ENCODE measurements at regions not wholly inside any gene's neighbourhood (a gene's known extent, or its start where the extent isn't known, plus 50 kb on each side); places are given as distances from the start of the nearest gene placed in this dataset.

DNA sequence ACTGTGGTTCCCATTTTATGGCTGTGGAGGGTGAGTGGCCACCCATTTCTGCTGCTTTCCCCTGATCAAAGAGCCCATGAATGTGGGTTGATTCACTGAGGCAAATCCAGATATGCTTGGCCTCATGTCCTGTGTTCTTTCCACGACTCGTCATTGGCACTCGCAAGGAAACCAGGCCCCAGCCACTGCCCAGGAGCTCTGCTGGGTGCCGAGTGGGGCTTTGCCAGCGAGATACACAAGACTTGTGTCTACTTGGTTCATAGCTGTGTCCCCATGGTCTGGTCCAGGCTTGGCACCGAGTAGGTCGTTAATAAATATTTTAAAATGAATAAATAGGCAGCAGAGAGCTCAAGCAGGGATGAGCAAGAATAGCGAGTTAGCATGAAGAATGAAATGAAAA lies 1291.5 kb downstream of the TBC1D22A start:
- no peak overlapping the region for H3K4me3 ChIP-seq (ENCODE audit: low read length in 2 of 2)
- no peak overlapping the region for H3K9ac ChIP-seq (ENCODE audit: low read depth in 1 of 2, low read length in 2 of 2)
- no peaks in the 10 kb centered on the region for H3K36me3 ChIP-seq (ENCODE audit: control insufficient read depth in 2 of 2, insufficient read depth in 2 of 2, low read length in 2 of 2)
- no peaks in the 10 kb centered on the region for H3K9me3 ChIP-seq (ENCODE audit: control insufficient read depth in 2 of 2, low read length in 2 of 2)
- H3K4me1 ChIP-seq (ENCODE audit: control insufficient read depth in 2 of 2, insufficient read depth in 2 of 2, low read length in 2 of 2), result no peaks in the 10 kb centered on the region
- peaks cover 0 to 2% of the 10 kb centered on the region in 2 donors for H3K27me3 ChIP-seq (ENCODE audit: control insufficient read depth in 2 of 2, insufficient read depth in 2 of 2, low read length in 2 of 2)
- no peak overlapping the region for H3K27ac ChIP-seq (ENCODE audit: low read depth in 2 of 2, low read length in 2 of 2)

DNA sequence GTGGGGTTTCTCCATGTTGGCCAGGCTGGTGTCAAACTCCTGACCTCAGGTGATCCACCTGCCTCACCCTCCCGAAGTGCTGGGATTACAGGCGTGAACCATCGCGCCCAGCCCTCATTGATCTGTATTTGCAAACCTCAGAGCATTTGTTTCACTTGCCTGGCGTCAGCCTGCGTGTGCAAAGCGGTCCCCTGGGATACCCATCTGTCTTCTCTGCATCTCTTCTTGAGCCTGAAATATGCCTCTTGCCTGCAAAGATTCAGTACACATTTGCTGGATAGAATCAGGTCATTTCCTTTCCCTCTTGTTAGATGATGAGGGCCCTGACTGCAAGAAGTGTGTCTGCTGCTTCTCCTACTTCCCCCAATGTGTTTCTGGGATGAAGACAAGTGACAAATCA lies 1291.0 kb downstream of the TBC1D22A start:
- Histone ChIP-seq H3K9ac (ENCODE audit: low read depth in 1 of 2, low read length in 2 of 2) (no peak overlapping the region), H3K36me3 (ENCODE audit: control insufficient read depth in 2 of 2, insufficient read depth in 2 of 2, low read length in 2 of 2) (no peaks in the 10 kb centered on the region), H3K4me1 (ENCODE audit: control insufficient read depth in 2 of 2, insufficient read depth in 2 of 2, low read length in 2 of 2) (no peaks in the 10 kb centered on the region), H3K27me3 (ENCODE audit: control insufficient read depth in 2 of 2, insufficient read depth in 2 of 2, low read length in 2 of 2) (peaks cover 0 to 2% of the 10 kb centered on the region in 2 donors), H3K27ac (ENCODE audit: low read depth in 2 of 2, low read length in 2 of 2) (no peak overlapping the region), H3K4me3 (ENCODE audit: low read length in 2 of 2) (no peak overlapping the region), H3K9me3 (ENCODE audit: control insufficient read depth in 2 of 2, low read length in 2 of 2) (no peaks in the 10 kb centered on the region)

DNA sequence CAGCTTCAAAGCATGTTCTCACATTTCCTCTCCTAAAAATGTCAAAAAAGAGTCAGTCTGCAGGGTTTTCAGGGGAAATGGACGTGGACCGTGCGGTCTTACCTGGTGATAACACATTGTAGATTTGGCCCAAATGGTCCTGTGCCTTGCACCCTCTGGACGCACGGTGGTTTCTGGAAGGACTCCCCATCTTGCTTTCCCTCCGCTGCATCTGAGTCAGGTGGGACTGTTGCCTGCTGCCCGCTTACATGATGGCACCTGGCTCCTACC lies 1290.1 kb downstream of the TBC1D22A start:
- H3K27ac ChIP-seq (ENCODE audit: low read depth in 2 of 2, low read length in 2 of 2), result no peak overlapping the region
- no peak overlapping the region for H3K9ac ChIP-seq (ENCODE audit: low read depth in 1 of 2, low read length in 2 of 2)
- H3K27me3 ChIP-seq (ENCODE audit: control insufficient read depth in 2 of 2, insufficient read depth in 2 of 2, low read length in 2 of 2), result peaks cover 0 to 2% of the 10 kb centered on the region in 2 donors
- no peaks in the 10 kb centered on the region for H3K36me3 ChIP-seq (ENCODE audit: control insufficient read depth in 2 of 2, insufficient read depth in 2 of 2, low read length in 2 of 2)
- no peaks in the 10 kb centered on the region for H3K4me1 ChIP-seq (ENCODE audit: control insufficient read depth in 2 of 2, insufficient read depth in 2 of 2, low read length in 2 of 2)
- H3K4me3 ChIP-seq (ENCODE audit: low read length in 2 of 2), result no peak overlapping the region
- no peaks in the 10 kb centered on the region for H3K9me3 ChIP-seq (ENCODE audit: control insufficient read depth in 2 of 2, low read length in 2 of 2)

DNA sequence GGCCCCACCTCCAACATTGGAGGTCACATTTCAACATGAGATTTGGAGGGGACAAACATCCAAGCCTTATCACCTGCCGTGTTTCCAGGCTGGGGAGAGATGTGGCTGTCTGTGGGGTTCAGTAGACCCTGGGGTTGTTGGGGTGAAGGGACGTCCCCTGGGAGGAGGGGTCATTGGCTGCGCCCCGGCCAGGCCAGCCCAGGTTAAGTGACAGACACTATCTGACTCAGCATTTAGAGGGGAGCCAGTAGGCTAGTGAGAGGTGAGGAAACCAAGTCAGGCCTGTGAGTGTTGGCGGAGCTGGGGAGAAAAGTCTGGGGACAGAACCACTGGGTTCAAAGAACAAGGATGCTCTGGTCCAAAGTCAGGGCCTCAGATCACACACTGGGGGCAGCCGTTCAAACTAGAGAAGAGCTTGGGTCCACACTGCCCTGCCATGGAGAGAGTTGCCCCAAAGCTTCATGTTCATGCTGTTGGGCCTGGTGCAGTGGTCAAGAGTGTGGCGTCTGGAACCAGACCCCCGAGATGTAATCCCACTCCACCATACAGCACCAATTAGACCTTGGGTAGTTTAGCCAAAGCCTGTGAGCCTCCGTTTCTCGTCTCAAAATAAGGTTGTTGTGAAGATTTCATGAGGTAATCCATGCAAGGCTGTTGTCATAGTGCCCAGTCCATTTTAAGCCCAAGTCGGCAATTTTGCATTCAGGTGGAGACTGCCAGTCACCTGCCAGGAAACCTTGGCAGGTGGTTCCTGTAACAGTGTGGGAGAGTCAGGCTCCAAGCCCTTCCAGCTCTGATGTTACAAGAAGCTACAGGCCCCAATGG lies 1289.6 kb downstream of the TBC1D22A start:
- no peaks in the 10 kb centered on the region for H3K36me3 ChIP-seq (ENCODE audit: control insufficient read depth in 2 of 2, insufficient read depth in 2 of 2, low read length in 2 of 2)
- H3K9me3 ChIP-seq (ENCODE audit: control insufficient read depth in 2 of 2, low read length in 2 of 2), result no peaks in the 10 kb centered on the region
- no peak overlapping the region for H3K4me3 ChIP-seq (ENCODE audit: low read length in 2 of 2)
- peaks cover 0 to 2% of the 10 kb centered on the region in 2 donors for H3K27me3 ChIP-seq (ENCODE audit: control insufficient read depth in 2 of 2, insufficient read depth in 2 of 2, low read length in 2 of 2)
- no peak overlapping the region for H3K9ac ChIP-seq (ENCODE audit: low read depth in 1 of 2, low read length in 2 of 2)
- H3K27ac ChIP-seq (ENCODE audit: low read depth in 2 of 2, low read length in 2 of 2), result no peak overlapping the region
- no peaks in the 10 kb centered on the region for H3K4me1 ChIP-seq (ENCODE audit: control insufficient read depth in 2 of 2, insufficient read depth in 2 of 2, low read length in 2 of 2)

DNA sequence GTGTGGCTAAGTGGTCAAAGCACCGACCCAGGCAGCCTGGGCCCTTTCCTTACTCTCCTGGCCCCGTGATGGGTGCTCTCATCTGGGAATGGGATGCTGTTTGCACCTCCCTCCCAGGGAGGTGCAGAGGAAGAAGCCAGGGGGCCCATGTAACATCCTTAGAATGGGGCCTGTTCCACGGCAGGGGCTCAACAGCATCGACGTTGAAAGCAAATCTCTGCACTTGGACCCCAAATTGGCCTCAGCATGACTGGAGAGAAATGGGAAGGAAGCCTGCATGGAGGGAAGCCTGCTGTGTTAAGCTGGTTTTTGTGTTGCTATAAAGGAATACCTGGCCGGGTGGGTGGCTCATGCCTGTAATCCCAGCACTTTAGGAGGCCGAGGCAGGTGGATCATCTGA lies 1288.4 kb downstream of the TBC1D22A start:
- Histone ChIP-seq H3K27me3 (ENCODE audit: control insufficient read depth in 2 of 2, insufficient read depth in 2 of 2, low read length in 2 of 2) (peaks cover 0 to 1% of the 10 kb centered on the region in 2 donors), H3K4me3 (ENCODE audit: low read length in 2 of 2) (no peak overlapping the region), H3K4me1 (ENCODE audit: control insufficient read depth in 2 of 2, insufficient read depth in 2 of 2, low read length in 2 of 2) (no peaks in the 10 kb centered on the region)

DNA sequence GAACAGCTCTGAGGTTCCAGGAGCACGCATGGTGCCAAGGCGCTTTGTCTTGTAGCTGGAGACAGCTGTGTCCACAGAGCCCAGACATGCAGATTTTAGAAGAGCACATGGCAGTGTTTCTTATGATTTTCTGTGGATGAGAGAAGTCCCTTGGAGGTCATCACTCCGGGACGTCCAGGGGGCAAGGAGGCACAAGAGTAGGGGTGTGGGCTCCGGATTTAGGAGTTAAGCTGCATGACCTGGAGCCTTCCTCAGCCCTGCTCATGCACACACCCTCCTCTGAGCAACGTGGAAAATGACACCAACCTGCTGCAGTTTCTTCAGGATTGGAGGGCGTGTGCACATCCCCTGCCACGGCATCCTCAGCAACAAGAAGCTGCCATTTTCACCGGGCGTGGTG lies 1286.7 kb downstream of the TBC1D22A start:
- H3K27me3 ChIP-seq (ENCODE audit: control insufficient read depth in 2 of 2, insufficient read depth in 2 of 2, low read length in 2 of 2), result peaks cover 0 to 3% of the 10 kb centered on the region in 2 donors
- H3K4me3 ChIP-seq (ENCODE audit: low read length in 2 of 2), result no peak overlapping the region

More for the DNA sequence above, 1288.4 kb downstream of the TBC1D22A start:
- Histone ChIP-seq H3K9ac (ENCODE audit: low read depth in 1 of 2, low read length in 2 of 2) (no peak overlapping the region), H3K9me3 (ENCODE audit: control insufficient read depth in 2 of 2, low read length in 2 of 2) (no peaks in the 10 kb centered on the region), H3K27ac (ENCODE audit: low read depth in 2 of 2, low read length in 2 of 2) (no peak overlapping the region), H3K36me3 (ENCODE audit: control insufficient read depth in 2 of 2, insufficient read depth in 2 of 2, low read length in 2 of 2) (no peaks in the 10 kb centered on the region)

DNA sequence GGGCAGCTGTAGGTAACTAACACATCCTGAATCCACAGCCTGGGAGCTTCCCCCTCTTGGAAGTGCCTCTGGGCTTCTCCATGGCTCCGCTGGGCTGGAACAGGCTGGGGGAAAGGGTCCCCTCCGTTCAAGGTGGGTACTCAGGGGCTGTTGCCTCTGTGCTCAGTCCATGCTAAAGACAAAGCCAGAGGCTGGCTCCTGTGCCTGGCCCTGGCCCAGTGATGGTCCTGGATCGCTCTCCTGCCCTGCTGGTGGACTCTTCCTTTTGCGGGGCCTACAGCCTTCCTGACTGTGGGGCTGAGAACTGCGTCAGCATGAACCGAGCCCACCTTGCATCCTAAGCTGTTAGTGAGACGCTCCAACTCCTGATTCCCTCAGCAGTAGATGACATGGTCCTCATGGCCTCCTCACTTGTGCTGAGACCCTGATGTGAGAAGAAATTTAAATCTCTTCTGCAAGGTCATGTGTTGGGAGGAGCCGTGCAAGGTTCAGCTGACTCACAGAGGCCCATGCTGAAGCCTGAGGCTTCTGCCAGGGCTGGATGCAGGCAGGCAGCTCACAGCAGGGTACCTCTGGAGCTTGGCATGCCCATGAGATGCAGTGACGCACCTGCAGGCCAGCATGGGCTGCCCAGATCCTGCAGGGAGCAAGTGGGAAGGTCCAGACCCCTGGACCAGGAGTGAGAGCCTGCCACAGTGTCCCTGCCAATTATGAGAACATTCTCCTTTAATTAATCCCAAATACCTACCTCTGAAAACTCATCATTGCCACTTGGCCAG lies 1285.5 kb downstream of the TBC1D22A start:
- Histone ChIP-seq H3K27ac (ENCODE audit: low read depth in 2 of 2, low read length in 2 of 2) (no peak overlapping the region), H3K9me3 (ENCODE audit: control insufficient read depth in 2 of 2, low read length in 2 of 2) (no peaks in the 10 kb centered on the region), H3K4me1 (ENCODE audit: control insufficient read depth in 2 of 2, insufficient read depth in 2 of 2, low read length in 2 of 2) (no peaks in the 10 kb centered on the region), H3K4me3 (ENCODE audit: low read length in 2 of 2) (no peak overlapping the region), H3K36me3 (ENCODE audit: control insufficient read depth in 2 of 2, insufficient read depth in 2 of 2, low read length in 2 of 2) (no peaks in the 10 kb centered on the region), H3K9ac (ENCODE audit: low read depth in 1 of 2, low read length in 2 of 2) (no peak overlapping the region), H3K27me3 (ENCODE audit: control insufficient read depth in 2 of 2, insufficient read depth in 2 of 2, low read length in 2 of 2) (peaks cover 0 to 3% of the 10 kb centered on the region in 2 donors)

More for the DNA sequence above, 1286.7 kb downstream of the TBC1D22A start:
- no peaks in the 10 kb centered on the region for H3K9me3 ChIP-seq (ENCODE audit: control insufficient read depth in 2 of 2, low read length in 2 of 2)
- H3K4me1 ChIP-seq (ENCODE audit: control insufficient read depth in 2 of 2, insufficient read depth in 2 of 2, low read length in 2 of 2), result no peaks in the 10 kb centered on the region
- no peak overlapping the region for H3K27ac ChIP-seq (ENCODE audit: low read depth in 2 of 2, low read length in 2 of 2)
- no peak overlapping the region for H3K9ac ChIP-seq (ENCODE audit: low read depth in 1 of 2, low read length in 2 of 2)
- no peaks in the 10 kb centered on the region for H3K36me3 ChIP-seq (ENCODE audit: control insufficient read depth in 2 of 2, insufficient read depth in 2 of 2, low read length in 2 of 2)

DNA sequence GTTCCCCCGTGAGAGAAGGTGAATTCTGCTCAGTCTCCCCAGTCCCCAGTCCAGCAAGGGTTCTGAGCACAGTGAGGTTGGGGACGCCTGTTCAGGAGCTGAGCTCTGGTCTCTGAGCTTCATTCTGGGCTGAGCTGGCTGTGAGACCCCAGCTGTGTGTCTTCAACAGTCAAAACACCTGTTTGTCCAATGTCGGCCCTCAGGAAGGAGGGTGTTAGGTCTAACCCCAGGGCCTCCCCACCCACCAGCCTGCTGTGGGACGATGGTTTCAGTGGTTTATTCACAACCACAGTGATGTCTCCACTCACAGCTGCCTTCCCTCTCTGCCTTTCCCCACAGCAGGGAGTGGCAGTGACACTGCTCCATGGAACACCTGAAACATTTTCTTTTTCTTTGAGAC lies 1282.9 kb downstream of the TBC1D22A start:
- Histone ChIP-seq H3K9me3 (ENCODE audit: control insufficient read depth in 2 of 2, low read length in 2 of 2) (no peaks in the 10 kb centered on the region), H3K4me3 (ENCODE audit: low read length in 2 of 2) (no peak overlapping the region), H3K27me3 (ENCODE audit: control insufficient read depth in 2 of 2, insufficient read depth in 2 of 2, low read length in 2 of 2) (peaks cover 0 to 3% of the 10 kb centered on the region in 2 donors), H3K27ac (ENCODE audit: low read depth in 2 of 2, low read length in 2 of 2) (no peak overlapping the region), H3K9ac (ENCODE audit: low read depth in 1 of 2, low read length in 2 of 2) (no peak overlapping the region), H3K36me3 (ENCODE audit: control insufficient read depth in 2 of 2, insufficient read depth in 2 of 2, low read length in 2 of 2) (no peaks in the 10 kb centered on the region), H3K4me1 (ENCODE audit: control insufficient read depth in 2 of 2, insufficient read depth in 2 of 2, low read length in 2 of 2) (no peaks in the 10 kb centered on the region)

DNA sequence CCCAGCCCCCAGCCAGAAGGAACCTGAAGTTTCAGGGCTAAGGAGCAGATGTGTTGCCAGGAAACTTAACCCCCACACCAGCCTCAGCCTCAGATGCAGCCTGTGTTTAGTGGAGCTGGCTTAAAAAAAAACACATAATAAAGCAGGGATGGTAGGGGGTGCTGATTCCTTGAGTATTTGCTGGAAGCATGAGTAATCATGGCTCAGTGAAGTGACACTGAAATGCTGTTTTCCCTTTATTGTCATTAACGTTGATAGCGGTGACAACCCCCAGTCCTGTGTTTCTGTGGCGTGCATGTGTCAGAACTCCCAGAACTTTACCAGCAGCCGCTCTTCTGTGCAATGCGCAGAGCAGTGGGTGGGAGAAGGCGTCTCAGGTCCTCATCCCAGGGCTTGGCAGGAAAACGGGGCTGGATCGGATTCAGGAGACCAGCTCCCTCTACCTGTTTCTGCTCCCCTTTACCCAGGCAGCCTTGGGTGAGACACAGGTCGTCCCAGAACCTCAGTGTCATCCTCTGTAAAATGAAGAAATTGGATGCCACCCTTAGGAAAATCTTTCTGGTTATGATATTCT lies 1282.1 kb downstream of the TBC1D22A start:
- H3K27ac ChIP-seq (ENCODE audit: low read depth in 2 of 2, low read length in 2 of 2), result no peak overlapping the region

DNA sequence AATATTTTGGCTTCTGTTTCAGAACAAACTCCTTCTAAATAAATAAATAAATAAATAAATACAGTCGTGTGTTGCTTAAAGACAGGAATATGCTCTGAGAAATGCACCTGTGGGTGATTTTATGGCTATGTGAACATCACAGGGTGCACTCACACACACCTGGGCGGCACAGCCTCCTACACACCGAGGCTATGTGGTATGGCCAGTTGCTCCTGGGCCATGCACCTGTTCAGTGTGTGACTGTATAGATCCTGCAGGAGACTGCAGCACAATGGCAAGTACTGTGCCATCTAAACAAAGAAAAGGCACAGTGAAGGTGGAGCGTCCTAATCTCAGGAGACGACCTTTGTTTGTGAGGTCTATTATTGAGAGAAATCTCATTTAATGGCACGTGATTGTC lies 1281.1 kb downstream of the TBC1D22A start:
- no peaks in the 10 kb centered on the region for H3K9me3 ChIP-seq (ENCODE audit: control insufficient read depth in 2 of 2, low read length in 2 of 2)
- H3K27ac ChIP-seq (ENCODE audit: low read depth in 2 of 2, low read length in 2 of 2), result no peak overlapping the region
- H3K27me3 ChIP-seq (ENCODE audit: control insufficient read depth in 2 of 2, insufficient read depth in 2 of 2, low read length in 2 of 2), result peaks cover 0 to 3% of the 10 kb centered on the region in 2 donors
- no peaks in the 10 kb centered on the region for H3K36me3 ChIP-seq (ENCODE audit: control insufficient read depth in 2 of 2, insufficient read depth in 2 of 2, low read length in 2 of 2)
- H3K4me3 ChIP-seq (ENCODE audit: low read length in 2 of 2), result no peak overlapping the region
- H3K9ac ChIP-seq (ENCODE audit: low read depth in 1 of 2, low read length in 2 of 2), result no peak overlapping the region
- no peaks in the 10 kb centered on the region for H3K4me1 ChIP-seq (ENCODE audit: control insufficient read depth in 2 of 2, insufficient read depth in 2 of 2, low read length in 2 of 2)

More for the DNA sequence above, 1282.1 kb downstream of the TBC1D22A start:
- Histone ChIP-seq H3K4me3 (ENCODE audit: low read length in 2 of 2) (no peak overlapping the region), H3K36me3 (ENCODE audit: control insufficient read depth in 2 of 2, insufficient read depth in 2 of 2, low read length in 2 of 2) (no peaks in the 10 kb centered on the region), H3K9ac (ENCODE audit: low read depth in 1 of 2, low read length in 2 of 2) (no peak overlapping the region), H3K4me1 (ENCODE audit: control insufficient read depth in 2 of 2, insufficient read depth in 2 of 2, low read length in 2 of 2) (no peaks in the 10 kb centered on the region), H3K27me3 (ENCODE audit: control insufficient read depth in 2 of 2, insufficient read depth in 2 of 2, low read length in 2 of 2) (peaks cover 0 to 3% of the 10 kb centered on the region in 2 donors), H3K9me3 (ENCODE audit: control insufficient read depth in 2 of 2, low read length in 2 of 2) (no peaks in the 10 kb centered on the region)
